ENCODE measurements at regions not wholly inside any gene's neighbourhood (a gene's known extent, or its start where the extent isn't known, plus 50 kb on each side); places are given as distances from the start of the nearest gene placed in this dataset.

GRCh38 chr11:104408630-104409029, 244.7 kb upstream of the PDGFD start:
- TF ChIP-seq CTCF (IDR thresholded peaks at IDR 0.05; ENCODE audit: borderline replicate concordance, insufficient read depth, low read depth, low read length), result no peak
- no peak overlapping the region for H3K4me3 ChIP-seq (ENCODE audit: low read depth, low read length)

GRCh38 chr11:104405277-104405676, 241.3 kb upstream of the PDGFD start:
- H3K4me3 ChIP-seq (ENCODE audit: low read depth, low read length), result no peak overlapping the region
- TF ChIP-seq CTCF (IDR thresholded peaks at IDR 0.05; ENCODE audit: borderline replicate concordance, insufficient read depth, low read depth, low read length), result no peak

GRCh38 chr11:104404231-104405175, 240.6 kb upstream of the PDGFD start:
- no peak for TF ChIP-seq CTCF (IDR thresholded peaks at IDR 0.05; ENCODE audit: borderline replicate concordance, insufficient read depth, low read depth, low read length)
- H3K4me3 ChIP-seq (ENCODE audit: low read depth, low read length), result no peak overlapping the region

- no peak overlapping the region for H3K4me3 ChIP-seq (ENCODE audit: low read depth, low read length)
- no peak for TF ChIP-seq CTCF (IDR thresholded peaks at IDR 0.05; ENCODE audit: borderline replicate concordance, insufficient read depth, low read depth, low read length)
Measured at GRCh38 chr11:104402812-104403521, 239.0 kb upstream of the PDGFD start.

GRCh38 chr11:104394508-104394907, 230.6 kb upstream of the PDGFD start:
- H3K4me3 ChIP-seq (ENCODE audit: low read depth, low read length), result no peak overlapping the region
- TF ChIP-seq CTCF (IDR thresholded peaks at IDR 0.05; ENCODE audit: borderline replicate concordance, insufficient read depth, low read depth, low read length), result no peak

GRCh38 chr11:104390651-104391050, 226.7 kb upstream of the PDGFD start:
- TF ChIP-seq CTCF (IDR thresholded peaks at IDR 0.05; ENCODE audit: borderline replicate concordance, insufficient read depth, low read depth, low read length), result no peak

More at GRCh38 chr11:104390651-104391050, 226.7 kb upstream of the PDGFD start:
- H3K4me3 ChIP-seq (ENCODE audit: low read depth, low read length), result no peak overlapping the region

Measured in GM12875 (cell line).